ENCODE measurements at regions not wholly inside any gene's neighbourhood (a gene's known extent, or its start where the extent isn't known, plus 50 kb on each side); places are given as distances from the start of the nearest gene placed in this dataset.

DNA sequence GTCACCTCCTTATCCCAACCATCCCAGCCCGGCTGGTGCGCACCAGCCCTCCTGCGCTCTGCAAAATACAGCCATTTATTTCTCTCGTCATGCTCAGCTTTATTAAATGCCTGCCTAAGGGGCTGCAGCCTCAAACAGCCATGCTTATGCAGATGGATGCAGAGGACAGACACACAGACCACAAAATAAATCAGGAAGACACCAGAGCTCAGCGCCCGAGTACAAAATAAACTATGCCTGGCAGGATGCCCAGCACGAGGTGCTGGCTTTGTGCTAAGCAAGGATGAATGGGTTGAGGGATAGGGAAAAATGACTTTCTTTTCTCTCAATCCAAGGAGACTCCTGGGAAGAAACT, 70.5 kb downstream of the RPUSD4 start:
- peak in 2 of 3 donors; percentile 59 to 64 for DNase-seq
- intact Hi-C loops (cut with DNase I, micrococcal nuclease) = no loop called here
- Histone ChIP-seq H3K36me3 (ENCODE audit: low read depth) (no peaks in the 10 kb centered on the region), H3K4me1 (ENCODE audit: low read depth) (no peaks in the 10 kb centered on the region), H3K9me3 (no peaks in the 10 kb centered on the region), H3K4me3 (no peak overlapping the region)
- TF ChIP-seq, protein P1, sequence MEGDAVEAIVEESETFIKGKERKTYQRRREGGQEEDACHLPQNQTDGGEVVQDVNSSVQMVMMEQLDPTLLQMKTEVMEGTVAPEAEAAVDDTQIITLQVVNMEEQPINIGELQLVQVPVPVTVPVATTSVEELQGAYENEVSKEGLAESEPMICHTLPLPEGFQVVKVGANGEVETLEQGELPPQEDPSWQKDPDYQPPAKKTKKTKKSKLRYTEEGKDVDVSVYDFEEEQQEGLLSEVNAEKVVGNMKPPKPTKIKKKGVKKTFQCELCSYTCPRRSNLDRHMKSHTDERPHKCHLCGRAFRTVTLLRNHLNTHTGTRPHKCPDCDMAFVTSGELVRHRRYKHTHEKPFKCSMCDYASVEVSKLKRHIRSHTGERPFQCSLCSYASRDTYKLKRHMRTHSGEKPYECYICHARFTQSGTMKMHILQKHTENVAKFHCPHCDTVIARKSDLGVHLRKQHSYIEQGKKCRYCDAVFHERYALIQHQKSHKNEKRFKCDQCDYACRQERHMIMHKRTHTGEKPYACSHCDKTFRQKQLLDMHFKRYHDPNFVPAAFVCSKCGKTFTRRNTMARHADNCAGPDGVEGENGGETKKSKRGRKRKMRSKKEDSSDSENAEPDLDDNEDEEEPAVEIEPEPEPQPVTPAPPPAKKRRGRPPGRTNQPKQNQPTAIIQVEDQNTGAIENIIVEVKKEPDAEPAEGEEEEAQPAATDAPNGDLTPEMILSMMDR (IDR thresholded peaks at IDR 0.05) = no peak
- peak; percentile 41 for ATAC-seq

DNA sequence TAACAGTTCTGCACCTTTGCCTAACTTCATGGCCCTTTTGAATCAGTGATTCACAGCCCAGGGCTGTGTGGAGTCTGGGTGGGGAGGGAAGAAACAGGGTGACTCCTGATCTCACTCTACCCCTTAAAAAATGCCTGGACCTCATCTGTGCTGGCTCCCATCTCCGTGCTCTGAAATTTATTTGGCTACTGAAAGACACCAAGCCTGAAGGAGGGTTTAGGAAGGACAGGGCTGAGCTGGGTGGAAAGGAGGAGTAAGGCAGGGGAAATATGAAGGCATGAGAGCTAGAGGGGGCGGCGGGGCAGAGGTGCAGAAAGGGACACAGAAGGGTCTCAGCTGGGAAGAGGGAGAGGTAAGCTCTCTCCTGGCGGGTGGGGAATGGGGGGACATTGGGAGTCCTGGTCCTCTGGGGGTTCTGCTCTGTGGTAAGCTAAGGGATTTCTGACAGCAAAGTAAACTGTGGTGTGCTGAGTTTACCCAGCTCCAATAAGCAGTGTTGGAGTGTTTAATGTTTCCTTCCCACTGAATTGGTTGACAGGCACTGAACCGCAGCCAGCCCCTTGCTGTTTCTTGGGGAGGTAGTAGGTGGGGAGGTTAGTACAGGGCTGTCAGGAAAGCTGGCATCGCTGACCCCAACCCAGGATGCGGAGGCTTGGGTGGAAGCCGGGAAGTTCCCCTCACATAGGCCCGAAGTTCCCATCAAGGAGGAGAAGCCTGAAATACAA, 71.1 kb downstream of the RPUSD4 start:
- H3K9me3 ChIP-seq = no peaks in the 10 kb centered on the region
- intact Hi-C loops (cut with DNase I, micrococcal nuclease) = no loop called here
- no peaks in the 10 kb centered on the region for H3K36me3 ChIP-seq (ENCODE audit: low read depth)
- TF ChIP-seq, protein P1 (IDR thresholded peaks at IDR 0.05) = no peak
- no peaks in the 10 kb centered on the region for H3K4me1 ChIP-seq (ENCODE audit: low read depth)
- H3K4me3 ChIP-seq = no peak overlapping the region
- DNase-seq (no peak), ATAC-seq (peak; percentile 8)

DNA sequence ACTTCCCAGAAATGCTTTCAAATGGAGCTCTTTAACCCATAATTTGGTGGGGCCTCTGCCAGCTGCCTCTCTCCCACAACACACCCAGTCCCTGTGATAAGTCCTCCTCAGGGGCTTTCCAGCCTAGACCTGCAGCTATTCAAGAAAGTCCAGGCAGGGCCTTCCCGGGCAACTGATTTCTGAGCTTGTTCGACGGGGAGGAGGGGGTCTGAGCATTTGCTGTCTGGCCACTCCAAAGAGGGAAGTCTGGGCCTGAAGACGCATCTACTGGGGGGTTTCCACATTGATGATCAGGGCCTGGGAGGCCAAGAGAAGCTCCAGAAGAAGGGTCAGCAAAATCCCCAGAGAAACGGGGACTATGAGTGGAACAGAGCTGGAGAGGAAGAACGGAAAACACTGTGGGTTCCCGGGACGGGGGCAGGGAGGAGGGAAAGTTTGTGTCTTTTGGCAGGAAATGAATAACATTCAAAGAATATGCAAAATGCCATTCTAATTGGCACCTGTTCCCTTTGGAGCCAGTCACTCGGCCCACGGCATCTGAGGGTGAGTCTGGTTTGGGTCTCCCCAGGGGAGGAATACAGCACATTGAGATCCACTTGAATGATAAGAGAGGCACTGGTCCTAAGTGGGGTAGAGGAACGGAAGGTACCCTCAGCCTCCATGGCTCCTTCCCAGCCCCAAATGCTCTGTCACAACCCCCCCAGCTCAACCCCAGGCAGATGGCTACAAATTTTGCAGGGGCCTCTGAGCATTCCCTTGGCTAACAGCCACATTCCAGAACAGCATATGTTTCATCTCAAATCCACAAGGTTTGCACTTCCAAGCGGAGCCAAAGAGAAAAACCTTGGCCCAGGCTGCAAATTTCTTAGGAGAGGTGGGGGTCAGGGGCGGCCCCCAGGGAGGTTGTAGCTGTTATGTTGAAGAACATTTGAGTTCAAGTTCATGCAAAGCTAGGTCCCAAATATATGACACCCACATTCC, 72.0 kb downstream of the RPUSD4 start:
- Histone ChIP-seq H3K9me3 (no peaks in the 10 kb centered on the region), H3K4me3 (no peak overlapping the region), H3K4me1 (ENCODE audit: low read depth) (no peaks in the 10 kb centered on the region), H3K36me3 (ENCODE audit: low read depth) (no peaks in the 10 kb centered on the region)
- ATAC-seq (no peak), DNase-seq (no peak)
- intact Hi-C loops (cut with DNase I, micrococcal nuclease) = no loop called here
- TF ChIP-seq, protein P1 (IDR thresholded peaks at IDR 0.05) = no peak

DNA sequence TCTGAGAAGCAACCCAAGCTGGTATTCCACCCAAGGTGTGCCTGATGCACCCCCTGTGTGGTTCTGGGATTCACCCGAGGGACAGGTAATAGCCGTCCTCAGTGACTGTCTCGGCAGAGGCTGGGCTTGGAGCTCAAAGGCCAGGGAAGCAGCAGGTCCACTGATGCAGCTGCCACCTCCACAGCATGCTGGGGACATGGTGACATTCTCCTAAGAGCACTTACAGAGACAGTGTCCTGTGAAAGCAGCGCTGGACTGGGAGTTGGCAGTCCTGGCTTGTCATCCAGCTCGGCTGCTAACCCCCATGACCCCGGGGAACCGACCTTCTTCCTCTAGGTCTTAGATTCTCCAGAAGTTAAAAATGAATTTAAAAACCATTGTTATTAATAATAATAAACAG, 72.8 kb downstream of the RPUSD4 start:
- DNase-seq (no peak), ATAC-seq (no peak)
- H3K4me3 ChIP-seq = no peak overlapping the region
- no peaks in the 10 kb centered on the region for H3K9me3 ChIP-seq
- intact Hi-C loops (cut with DNase I, micrococcal nuclease) = no loop called here
- TF ChIP-seq, protein P1 (IDR thresholded peaks at IDR 0.05) = no peak
- H3K36me3 ChIP-seq (ENCODE audit: low read depth) = no peaks in the 10 kb centered on the region
- H3K4me1 ChIP-seq (ENCODE audit: low read depth) = no peaks in the 10 kb centered on the region

DNA sequence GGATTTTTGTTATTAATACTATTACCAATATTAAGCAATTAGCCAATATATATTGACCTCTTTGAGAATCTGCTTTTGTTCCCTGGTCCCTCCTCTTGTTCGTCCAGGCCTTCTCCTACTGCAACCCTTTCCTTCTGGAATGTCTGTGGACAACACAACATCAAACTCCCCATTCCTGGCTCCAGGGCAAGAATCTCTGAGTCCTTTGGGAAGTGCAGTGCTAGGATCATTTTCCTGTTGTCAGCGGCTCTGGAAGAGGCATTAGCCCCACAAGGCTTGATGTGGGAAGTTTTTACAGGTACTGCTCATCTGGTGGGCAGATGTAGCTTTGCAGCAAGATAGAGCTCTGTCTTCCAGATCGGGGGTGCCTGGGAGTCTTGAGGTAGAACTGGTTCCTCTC, 74.3 kb downstream of the RPUSD4 start:
- DNase-seq (no peak), ATAC-seq (no peak)
- H3K4me3 ChIP-seq = no peak overlapping the region
- no peaks in the 10 kb centered on the region for H3K9me3 ChIP-seq
- TF ChIP-seq, protein P1 (IDR thresholded peaks at IDR 0.05) = no peak
- intact Hi-C loops (cut with DNase I, micrococcal nuclease) = no loop called here
- no peaks in the 10 kb centered on the region for H3K36me3 ChIP-seq (ENCODE audit: low read depth)
- H3K4me1 ChIP-seq (ENCODE audit: low read depth) = no peaks in the 10 kb centered on the region
